IPS DF 19.7 (cell line): ENCODE measurements at regions not wholly inside any gene's neighbourhood (a gene's known extent, or its start where the extent isn't known, plus 50 kb on each side); places are given as distances from the start of the nearest gene placed in this dataset.
A peak's percentile ranks its signal among the peaks of the same experiment; 100 is the strongest.

ENCODE experiments used
- DNase-seq: peaks from one replicate; pipeline ENCODE4 v3.0.0-alpha.2; 2013; ENCODE audit warnings: low read depth, low spot score

GRCh38 chr9:120009856-120010255, 570.1 kb downstream of the CDK5RAP2 start:
- no peak for DNase-seq

DNA sequence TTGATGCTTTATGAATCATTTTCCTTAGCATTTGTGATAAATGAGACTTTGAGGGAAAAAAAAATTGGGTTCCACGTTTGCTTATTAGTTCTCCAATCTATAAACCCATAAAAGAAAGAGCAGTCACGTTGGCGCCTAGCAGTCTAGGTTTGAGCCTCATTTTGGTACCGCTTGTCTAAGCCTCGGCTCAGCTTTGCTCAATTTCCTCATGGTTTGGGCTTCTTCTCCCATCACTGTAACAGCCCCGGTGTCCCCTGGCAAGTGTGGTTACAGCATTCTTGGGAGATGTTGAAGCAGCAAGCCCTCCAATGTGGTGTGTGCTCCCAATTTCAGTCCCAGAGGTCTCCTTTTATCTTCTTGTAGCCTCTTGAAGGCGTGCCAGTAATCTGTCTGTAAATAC, 578.4 kb downstream of the CDK5RAP2 start:
- DNase-seq = no peak

- no peak for DNase-seq
Measured at GRCh38 chr9:119998614-119999013, 581.4 kb downstream of the CDK5RAP2 start.

DNA sequence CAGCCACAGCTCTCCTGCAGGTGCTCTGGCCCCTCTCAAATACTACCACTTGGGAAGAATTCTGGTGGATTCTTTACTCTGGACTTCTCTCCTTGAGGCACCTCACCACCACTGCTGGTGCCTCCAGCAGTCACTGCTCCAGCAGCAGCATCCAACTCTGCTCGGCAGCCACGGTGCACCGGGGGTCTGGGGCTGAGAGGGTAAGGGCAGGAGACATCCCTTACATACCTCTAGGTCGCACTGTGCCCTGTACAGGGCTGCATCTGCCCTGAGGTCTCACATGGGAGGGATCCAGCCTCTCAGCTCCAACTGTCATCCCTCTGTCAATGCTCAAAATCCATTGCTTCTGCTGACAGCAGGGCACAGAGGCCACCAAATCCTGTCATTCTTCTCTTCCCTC, 588.2 kb downstream of the CDK5RAP2 start:
- no peak for DNase-seq

DNA sequence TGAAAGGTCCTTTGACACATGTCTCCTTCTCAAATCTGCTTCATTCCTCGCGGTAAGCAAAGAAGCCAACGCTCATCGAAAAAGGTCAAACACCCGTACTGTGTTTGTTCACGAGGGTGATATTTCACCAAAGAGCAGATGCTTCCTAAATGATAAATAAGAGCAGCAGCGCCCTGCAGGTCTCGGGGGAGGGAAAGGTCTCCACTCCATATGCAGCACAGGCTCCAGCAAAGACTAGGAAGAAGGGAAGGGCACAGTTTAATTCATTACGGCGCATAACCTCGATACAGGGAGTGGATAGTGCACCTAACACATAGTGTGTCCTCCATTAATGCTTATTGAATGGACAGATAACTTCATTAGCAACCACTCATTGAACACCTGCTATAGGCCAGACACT, 593.3 kb downstream of the CDK5RAP2 start:
- no peak for DNase-seq

GRCh38 chr9:119986205-119986604, 593.8 kb downstream of the CDK5RAP2 start:
- DNase-seq = no peak

DNA sequence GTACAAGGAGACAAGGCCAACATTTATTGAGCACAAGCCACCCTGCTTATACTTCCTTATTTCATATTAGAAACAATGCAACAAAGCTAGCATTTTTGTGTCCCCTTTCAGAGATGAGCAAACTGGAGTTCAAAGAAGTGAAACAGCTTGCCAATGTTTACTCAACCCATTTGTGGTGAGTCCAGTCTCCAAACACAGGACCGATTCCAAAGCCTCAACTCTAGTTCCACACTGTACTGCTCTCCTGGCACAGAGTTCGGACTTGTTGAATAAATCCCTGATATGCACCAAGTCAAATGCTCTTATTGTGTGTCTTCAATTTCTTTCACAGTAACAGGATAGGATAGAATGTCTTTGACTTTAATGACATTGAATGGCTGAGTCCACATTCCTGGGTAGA, 604.8 kb upstream of the BRINP1 start:
- DNase-seq = no peak

DNA sequence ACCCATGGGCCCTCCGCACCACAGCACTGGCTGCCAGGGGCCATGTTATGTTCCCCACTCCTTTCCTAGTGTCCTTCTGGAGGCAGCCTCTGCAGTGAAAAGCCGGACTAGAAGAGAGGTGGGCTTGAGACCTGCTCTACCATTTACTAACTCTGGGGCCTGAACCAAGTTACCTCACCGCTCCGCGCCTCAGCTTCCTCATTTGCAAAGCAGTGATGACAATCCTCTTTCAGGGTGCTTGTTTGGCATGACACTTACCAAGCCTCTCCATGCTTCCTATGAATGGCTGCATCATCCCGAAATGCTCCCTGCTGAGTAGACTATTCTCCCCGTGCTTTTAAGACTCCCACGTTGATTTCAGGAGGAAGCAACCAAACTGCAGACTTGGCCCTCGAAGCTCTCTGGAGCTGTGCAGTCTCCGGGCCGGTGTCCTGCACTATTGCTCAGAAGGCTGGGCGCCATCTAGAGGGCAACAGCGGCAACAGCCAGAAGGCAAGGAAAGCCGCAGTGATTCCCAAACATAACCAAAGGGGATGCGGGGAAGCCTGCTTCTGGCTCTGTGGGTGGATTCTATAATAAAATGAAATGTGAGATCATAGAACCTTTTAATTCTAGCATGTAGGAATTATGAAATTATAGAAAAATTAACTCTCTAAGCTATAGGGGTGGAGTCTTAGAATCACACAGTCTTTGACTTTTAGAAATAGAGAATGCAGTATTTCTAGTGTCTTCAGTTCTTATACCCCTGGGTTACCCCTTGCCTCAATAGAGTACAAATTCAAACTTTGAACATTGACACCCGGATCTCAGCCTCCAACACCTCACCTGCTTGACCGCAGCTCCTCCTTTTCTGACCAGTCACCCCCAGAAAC, 599.8 kb upstream of the BRINP1 start:
- peak; percentile 38 for DNase-seq

DNA sequence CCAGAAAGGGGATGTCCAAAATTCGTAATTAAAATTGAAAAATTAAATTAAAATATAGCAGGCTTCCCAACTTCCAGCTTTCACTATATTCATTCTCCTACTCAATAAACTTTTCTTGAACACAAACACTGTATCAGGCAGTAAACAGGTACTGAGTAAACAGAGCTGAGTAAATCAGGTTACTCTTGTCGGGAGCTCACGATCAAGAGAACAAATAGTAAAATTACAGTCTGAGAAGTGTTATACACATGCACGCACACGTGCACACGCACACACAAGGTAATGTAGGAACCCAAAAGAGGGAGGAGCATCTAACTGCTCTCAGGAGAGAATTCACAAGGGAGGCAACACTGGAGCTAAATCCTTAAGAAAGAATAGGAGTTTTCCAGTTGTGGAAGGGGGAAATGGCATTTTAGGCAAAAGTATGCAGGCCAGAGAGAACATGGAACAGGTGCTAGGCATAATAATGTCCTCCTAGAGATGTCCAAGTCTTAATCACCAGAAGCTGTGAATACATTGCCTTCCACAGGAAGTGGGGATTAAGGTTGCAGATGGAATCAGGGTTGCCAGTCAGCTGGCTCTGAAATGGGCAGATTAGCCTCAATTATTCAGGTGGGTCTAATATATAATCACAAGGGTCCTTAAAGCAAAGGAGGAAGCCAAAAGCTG, 598.8 kb upstream of the BRINP1 start:
- no peak for DNase-seq

DNA sequence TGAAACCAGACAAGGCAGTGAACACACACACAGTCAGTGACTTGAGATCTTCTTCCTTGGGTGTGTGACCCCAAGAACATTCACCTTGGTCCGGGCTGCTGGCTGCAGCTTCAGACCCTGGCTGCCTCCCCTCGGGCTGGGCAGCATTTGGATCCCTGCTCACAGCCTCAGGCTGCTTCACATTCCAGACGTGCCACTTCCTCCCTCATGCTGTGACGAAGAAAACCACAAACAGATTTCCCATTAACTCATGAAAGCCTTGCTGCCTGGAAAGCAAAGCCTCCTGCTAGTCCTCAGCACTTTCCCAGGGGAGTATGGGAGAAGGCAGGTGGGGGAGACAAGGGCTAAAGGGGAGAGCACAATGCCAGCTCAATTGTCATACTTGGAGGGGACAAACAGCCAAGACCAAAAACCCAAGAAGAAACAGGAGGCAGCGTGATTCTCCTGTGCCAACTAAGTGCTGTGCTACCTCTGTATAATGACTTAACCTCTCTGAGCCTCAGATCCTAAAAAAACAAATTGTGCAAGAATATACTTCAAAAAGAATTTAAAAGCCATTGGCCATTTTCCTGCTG, 594.6 kb upstream of the BRINP1 start:
- peak; percentile 99 for DNase-seq

GRCh38 chr9:119963258-119963797, 594.1 kb upstream of the BRINP1 start:
- peak; percentile 64 for DNase-seq

GRCh38 chr9:119961774-119962424, 592.7 kb upstream of the BRINP1 start:
- peak; percentile 30 for DNase-seq

- no peak for DNase-seq
Measured at GRCh38 chr9:119959846-119960545, 590.8 kb upstream of the BRINP1 start.

DNA sequence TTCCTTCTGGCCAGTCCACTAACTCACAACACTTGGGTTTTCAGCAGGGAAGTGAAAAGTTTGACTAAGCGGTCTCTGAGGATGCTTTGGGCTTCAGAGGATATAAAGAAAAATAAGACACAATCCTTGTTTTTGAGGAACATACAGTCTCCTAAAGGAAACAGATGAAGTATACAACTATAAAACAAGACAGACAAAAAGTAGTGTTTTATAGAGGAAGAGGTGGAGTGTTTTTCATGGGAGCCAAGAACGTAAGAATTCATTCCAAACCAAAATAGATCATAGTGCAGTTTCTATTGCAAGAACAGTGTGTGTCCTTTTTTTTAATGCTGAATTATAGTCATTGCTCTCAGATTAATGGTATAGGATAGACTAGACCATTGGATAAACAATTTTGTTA, 586.9 kb upstream of the BRINP1 start:
- no peak for DNase-seq

- DNase-seq = no peak
Measured at GRCh38 chr9:119955276-119955675, 586.0 kb upstream of the BRINP1 start.

DNA sequence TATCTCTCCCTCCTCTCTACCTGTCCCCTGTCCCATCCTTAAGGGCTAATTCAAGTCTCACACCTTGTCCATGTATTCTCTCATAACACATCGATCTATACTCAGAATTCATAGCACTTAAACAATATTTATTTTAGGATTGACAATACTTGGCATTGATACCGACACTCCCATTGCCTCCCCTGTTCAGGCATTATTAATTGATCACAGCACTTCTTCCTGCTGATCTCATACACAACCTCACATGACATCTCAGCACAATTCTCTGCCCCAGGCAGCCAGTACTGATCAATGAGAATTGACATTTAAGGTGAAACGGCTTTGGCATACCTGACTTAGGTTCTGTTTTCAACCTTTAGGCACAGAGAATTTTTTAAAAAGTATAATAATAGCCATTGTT, 582.4 kb upstream of the BRINP1 start:
- no peak for DNase-seq

- no peak for DNase-seq
Measured at GRCh38 chr9:119951090-119951489, 581.9 kb upstream of the BRINP1 start.

- no peak for DNase-seq
Measured at GRCh38 chr9:119945686-119946085, 576.5 kb upstream of the BRINP1 start.

DNA sequence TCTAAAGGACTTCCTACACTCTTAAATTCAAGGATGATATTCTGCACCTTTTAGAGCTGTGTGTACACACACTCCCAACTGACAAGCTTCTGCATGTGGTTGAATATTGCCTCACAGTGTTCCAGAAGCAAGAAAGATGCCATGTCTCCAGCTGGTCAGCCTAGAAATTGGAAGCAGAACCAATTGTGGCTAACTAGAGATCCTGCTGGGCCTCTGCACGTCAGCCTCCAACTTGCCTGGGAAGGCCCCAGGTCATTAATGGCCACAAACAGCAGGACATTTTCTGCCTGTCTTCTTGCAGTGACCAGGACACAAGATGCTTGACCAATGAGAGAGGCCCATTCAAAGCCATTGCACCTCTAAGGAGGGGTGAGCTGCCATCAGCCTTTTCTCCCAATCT, 571.9 kb upstream of the BRINP1 start:
- DNase-seq = no peak

- no peak for DNase-seq
Measured at GRCh38 chr9:119938871-119939270, 569.6 kb upstream of the BRINP1 start.

DNA sequence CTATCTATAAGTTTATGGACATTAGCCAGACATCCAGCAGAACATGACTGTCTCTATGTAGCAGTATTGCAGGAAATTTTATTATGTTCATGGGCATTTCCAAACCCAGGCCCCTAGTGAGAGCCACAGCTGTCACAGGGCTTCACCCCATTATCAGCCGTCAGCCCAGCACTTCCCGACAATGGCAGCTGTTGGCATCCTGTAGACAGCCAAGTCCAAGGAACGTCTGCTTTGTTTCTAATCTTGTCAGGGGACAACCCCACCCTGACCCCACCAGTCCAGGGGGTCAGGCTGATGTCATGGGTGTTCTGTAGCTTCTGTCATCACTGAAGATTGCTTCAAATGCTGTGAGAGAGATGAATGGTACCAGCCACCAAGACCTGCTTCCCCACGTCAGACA, 565.3 kb upstream of the BRINP1 start:
- DNase-seq = no peak
